NCI-H146 treated with DMSO at 0.1 percent for 48 hours (cell line): ENCODE measurements at regions not wholly inside any gene's neighbourhood (a gene's known extent, or its start where the extent isn't known, plus 50 kb on each side); places are given as distances from the start of the nearest gene placed in this dataset.

ENCODE experiments used
- DNase-seq: peaks from one replicate; lab custom pipeline; 2025; ENCODE audit not compliant: unreplicated experiment; lab: John Stamatoyannopoulos, UW

DNA sequence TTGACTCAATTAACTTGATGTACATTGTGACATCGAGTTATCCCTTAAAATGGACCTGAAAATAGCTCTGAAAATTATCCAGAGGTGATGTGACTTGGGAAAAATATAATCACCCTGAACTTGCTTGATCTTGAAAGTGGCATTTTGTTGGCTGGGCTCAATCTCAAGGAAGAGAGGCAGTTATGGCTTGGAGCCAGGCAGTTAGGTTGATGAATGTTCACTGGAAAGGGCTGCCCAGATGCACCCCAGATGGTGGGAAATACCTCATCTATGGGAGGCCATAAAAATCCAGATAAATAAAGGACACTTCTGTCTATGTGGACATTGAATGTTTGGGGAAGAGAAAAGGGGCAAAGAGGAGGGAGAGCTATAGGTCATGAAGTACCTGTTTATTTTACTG lies 55.7 kb upstream of the OR5AN1 start:
- DNase-seq: no peak

DNA sequence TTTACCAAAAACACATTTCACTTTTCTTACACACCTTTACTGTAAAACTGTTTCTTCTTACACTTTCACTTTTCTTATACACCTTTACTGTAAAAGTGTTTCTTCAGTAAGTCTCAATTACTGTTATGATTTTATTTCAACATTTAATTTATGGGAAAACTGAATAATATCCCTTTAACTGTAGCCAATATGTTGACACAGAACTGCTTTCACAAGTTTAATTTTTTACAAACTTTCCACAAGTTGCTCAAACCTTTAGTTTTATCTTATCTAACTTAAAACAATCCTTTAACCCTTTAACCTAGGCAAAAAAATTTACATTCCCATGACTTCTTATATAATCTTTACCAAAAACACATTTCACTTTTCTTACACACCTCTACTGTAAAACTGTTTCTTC lies 63.3 kb upstream of the OR5AN1 start:
- DNase-seq: no peak

DNA sequence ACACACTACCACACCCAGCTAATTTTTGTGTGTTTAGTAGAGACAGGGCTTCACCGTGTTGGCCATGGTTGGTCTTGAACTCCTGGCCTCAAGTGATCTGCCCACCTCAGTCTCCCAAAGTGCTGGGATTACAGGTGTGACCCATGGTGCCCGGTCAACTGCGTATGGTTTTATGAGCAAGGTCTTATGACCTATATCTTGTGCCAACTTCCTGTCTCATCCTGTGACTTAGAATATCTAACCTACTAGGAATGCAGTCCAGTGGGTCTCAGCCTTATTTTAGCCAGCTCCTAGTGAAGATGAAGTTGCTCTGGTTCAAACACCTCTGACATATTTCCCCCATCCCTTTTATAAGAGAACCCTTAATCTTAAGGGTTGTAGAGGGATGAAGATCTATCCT lies 66.1 kb upstream of the OR5AN1 start:
- DNase-seq: no peak

DNA sequence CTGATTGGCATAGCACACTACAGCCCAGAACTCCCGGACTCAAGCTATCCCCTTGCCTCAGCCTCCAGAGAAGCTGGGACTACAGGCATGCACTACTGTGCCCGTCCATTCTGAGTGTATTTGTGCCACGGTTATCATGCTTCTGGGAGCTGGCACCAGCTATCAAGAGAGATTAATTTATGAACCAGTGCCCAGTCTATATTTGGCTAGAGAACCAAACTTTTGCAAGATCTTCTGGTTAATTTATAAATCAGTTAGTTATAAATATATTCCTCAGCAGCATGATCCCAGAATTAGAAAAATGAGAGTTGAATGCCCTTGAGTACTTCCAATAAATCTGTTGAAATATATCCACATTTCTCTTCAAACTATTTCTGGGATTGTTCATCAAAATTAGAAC lies 67.5 kb upstream of the OR5AN1 start:
- no peak for DNase-seq

DNA sequence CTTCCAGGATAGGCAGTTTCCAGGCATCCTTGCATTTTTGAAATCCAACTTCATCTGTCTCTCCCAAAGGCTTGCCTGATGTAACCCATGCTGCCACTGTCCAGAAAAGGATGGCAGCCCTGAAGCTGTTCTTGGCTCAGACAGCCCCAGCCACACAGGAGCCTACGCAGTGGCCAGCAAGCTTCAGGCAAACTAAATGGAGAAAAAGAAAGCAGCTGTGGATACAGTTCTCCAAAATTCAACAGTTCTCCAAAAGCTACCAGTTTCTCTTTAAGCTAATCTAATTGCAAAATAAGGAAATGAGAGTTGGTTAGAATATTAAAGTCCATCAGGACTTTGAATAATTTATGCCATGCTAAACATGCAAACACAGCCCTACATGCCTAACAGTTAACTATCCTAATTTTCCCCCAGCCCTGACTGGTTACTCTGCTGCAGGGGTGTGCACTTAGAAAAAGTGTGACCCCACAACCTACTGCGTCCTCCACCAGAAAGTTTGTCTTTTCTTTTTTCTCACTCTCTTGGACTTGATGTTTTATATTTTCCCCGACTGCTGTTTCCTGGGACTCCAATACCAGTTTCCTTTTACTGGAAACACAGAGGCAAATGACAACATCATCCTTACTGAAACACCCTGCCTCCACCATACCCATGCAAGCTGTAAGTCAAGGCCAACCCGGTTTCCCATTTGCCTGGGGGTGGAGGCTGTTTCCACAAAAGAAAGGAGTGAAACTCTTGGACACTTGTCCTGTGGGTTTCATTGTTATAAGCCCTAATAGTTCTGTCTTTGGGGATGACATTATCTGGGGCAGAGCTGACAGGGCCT lies 69.1 kb upstream of the OR5AN1 start:
- no peak for DNase-seq

DNA sequence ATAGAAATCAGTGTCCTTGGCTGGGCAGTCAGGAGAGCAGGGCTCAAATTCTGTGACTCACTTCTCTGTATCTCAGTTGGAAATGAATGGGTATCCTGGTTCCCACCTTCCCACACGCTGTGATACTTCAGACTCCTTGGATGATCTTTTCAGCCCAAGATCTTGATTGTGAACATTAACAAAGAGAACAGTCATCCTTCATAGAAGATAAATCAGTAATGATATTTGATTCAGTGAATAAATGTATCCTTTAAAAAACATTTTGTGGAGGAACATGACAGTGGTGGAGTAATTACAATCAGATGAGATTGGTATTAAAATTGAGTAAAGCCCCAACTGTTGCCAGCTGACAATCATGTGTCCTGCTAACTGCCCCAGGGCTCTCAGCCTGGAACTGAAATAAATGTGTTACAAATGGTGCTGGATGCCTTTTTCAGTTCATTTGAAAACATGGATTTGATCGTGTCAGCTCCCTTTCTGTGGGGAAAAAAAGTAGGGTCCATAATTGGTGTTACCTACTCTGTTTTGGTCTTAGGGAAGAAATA lies 72.9 kb upstream of the OR5AN1 start:
- DNase-seq: no peak

DNA sequence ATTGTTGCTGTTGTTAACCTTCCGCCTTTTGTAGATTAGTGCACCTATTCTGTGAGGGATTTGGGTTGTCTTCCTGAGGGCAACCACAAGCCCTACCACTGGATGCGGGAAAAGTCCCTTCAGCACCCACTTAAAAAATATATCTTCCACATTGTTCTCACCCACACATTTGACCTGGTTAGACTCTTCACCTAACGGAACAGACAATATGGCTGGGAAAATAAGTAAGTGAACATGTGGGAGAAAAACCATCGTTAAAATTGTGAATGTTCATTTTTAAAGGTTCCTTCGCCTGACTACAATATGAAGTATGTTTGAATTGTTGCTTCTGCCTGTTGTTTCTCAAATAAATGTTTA lies 72.0 kb upstream of the MPEG1 start:
- DNase-seq: no peak

DNA sequence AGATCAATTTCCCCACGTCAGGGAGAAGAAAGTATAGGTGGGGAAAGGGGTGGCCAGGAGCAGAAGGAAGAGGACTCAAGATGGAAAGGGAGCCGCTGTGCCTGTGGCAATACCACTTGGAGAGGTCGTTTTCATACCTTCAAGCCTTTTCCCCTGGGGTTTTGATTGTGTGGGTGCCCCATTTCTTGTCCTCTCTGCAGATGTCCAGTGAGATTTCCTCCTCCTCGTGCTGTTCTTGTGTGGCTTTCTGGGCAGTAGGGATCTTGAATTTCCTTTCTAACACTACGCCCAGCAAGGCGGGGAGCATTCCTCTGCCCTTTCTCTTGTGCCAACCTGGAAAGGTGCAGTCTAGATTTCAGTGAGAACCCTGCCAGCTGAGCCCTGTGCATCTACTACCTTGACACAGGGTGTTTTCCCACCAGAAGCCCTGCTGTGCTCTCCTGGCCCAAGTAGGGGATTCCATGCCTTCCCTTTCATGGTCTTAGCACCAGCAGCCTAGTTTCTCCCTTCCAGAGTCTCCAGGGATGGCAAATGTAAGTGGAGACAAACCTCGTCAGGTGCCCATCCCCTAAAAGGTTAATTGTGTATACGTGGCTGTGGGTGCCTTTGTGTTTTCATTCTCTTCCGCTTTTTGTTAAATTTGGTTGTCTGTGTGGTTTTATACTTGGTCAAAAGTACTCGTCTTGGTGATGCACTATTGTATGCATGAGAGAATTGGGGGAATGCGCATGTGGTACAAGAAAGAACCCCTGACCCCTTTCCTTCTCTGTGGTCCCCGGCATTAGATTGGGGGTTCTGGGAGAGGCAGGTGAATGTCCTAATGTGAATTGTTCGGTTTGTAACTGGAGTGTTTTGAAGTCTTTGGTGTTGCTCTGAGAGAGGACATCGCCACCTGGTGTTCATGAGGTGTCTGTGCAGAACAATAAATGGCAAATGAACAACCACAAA lies 71.4 kb upstream of the MPEG1 start:
- peak; percentile 42 for DNase-seq

DNA sequence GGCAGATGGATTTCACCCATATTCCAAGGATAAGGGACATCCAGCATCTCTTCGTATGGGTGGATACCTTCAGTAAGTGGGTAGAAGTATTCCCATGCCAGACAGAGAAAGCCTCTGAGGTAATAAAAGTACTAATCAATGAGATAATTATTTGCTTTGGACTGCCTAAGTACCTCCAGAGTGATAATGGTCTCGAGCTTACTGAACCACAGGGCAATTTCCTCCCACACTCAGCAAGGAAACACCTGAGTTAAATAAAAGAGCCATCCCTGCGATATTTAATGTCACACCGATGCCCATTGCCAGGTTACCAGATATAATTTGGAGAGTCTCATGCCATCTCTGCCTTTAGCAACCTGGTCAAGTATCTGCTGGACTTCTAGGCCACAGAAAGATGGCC lies 70.6 kb upstream of the MPEG1 start:
- DNase-seq: no peak

DNA sequence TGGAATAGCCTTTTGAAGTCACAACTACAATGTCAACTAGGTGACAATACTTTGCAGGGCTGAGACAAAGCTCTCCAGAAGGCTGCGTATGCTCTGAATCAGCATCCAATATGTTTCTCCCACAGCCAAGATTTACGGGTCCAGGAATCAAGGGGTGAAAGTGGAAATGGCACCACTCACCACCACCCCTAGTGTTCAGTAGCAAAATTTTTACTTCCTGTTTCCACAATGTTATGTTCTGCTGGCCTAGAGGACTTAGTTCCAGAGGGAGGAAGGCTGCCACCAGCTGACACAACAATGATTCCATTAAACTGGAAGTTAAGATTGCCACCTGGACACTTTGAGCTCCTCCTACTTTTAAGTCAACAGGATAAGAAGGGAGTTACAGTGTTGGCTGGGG lies 68.5 kb upstream of the MPEG1 start:
- DNase-seq: no peak

DNA sequence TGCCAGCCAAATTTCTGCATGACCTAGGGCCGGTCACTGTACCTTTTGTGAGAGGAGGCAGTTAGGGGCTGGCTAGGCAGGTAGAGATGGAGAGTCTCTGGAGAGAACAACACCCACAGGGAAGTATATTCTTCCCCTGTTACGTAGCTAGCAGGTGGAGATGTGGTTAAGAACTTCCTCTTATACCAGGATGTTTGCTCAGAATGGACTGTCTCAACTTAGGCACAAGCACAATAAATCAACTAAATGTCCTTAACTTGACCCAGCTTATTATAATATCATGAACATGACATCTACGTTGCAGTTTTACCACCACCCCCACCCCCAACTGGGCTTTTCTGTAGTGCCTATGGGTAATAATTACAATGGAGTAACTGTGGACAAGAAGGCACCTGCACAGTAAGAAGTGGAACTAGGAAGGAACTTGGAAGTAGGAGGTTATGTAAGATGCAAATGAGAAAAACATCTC lies 60.7 kb upstream of the MPEG1 start:
- DNase-seq: no peak

DNA sequence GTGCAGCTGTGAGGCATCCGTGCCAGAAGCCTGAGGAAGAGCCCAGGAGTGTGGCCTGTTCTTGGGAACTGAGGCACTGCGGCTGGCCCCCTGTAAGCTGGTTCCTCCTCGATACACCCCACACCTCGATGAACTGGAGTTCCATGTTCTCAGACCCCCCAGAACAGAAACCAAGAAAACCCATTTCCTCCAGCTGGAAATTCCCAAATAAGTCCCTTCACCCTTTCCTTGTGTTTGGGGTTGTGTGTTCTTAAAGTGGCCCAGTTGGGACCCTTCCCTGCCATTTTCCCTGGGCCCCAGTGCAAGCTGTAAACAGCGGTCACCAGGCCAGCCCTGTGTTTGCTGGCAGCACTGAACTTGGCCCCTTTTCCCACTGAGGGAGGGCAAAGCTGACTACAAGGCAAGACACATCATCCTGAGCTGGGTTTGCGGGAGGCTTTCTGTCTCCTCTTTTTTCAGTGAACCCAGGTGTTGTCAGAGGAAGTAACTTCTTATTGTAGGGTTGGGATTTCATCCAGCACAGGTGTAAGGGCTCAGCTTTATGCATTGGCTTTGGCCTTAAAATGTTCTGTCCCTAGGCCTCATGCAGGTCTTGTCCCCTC lies 60.1 kb upstream of the MPEG1 start:
- DNase-seq: no peak

DNA sequence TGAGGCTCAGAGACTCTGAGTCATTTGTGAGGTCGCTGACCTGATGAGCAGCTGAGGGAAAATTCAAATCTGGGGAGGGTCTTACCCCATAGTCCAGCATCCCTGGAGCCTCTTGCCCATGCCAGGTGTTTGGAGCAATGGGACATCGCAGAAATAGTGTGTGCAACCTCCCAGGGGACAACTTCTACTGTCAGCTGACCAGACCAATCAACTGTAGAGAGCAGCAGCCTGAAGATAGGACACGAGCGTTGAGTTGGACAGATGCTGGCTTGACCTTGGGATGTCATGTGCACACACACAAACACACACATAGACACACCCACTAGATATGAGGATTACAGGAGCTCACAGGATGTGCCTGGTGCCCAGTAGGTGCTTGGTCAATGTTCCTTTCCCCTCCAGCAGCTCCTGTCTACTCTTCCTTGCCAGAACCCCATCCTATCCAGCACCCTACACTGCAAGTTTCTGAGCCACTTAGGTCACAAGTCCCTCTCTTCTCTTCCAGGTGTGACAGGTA lies 59.1 kb upstream of the MPEG1 start:
- DNase-seq: no peak

DNA sequence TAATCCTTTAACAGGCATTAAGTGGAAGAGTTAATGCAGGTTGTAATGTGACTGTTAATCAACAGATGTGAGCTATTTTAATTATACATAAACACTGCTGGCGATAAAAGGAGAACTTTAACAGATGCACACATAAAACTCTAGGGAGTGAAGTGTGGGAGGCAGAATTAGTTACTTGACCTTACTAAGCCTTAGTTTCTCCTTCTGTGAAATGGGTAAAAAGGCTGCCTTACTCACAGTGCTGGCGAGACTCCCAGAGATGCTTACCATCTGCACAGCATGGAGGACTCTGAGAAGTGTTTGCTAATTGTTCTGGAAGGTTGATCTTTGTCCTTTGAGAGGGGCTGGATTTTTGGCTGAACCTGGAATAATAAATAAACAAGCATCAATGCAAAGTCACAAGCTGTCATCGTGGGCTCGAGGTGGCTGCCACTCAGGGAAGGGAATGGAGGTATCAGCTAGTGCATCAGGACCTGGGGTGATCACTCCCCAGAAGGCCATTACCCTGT lies 58.6 kb upstream of the MPEG1 start:
- DNase-seq: no peak

DNA sequence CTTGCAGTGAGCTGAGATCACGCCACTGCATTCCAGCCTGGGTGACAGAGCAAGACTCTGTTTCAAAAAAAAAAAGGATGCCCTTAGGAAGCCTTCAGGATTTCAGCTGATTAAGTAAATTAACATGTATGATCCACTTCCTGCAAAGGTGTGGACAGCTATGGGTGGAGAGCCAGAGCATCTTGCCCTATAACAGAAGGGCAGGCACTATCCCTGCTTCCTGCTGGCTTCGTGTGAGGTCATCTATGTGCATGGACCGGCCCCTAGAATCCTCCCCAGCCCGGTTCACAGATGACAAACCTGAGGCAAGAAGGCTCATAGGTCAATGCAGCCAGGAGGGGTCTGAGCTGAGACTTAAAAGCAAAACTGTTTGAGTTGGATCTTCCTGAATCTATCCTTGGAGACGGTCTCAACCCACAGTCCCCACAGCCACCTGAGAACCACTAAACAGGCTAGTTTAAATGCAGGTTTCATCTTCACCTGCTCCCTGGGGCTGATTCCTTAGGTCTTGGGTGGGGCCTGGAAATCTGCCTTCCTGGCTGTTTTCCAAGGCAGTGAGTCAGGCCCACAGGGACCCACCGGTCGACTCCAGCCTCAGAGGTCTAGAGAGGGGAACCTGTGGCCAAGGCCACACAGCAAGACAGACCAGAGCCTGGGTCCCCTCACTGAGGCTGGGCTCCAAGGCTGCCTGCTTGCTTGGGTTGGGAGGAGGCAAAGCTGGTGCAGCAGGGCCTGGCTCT lies 55.2 kb upstream of the MPEG1 start:
- DNase-seq: no peak

DNA sequence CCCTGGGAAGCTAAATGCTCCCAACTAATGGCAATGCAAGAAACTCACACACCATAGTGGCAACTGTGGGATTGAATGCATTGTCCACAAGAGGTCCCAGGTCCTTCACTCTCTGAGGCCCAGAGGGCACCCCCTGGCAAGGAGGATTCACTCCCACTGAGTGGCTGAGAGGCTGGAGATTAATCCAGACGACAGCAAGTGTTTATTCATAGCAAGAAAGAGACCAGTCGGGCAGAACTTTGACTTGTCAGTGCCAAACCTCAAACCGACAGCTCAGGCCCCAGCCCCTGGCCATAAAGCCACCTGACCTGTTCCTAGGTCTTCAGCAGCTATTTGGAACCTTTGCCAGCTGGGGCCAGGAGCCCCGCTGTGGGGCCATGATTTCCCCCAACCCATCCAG lies 54.5 kb upstream of the MPEG1 start:
- no peak for DNase-seq

DNA sequence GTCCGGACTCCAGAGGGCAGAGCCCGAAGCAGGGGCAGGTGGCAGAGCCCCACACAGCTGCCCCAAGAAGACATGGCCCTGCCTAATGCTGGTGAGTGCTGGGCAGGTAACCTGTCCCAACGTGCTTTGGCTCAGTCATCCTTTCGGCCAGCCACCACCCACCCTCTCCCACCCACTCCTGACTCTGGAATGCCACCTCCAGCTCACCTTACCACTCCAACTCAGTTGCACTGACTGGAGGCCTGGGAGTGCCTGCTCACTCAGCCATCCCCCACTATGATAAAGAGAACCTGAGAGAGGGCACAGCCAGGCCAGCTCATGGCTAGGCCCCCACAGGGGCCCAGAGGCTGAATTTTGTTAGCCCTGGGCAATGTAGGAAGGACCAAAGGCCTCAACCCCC lies 53.8 kb upstream of the MPEG1 start:
- DNase-seq: no peak

DNA sequence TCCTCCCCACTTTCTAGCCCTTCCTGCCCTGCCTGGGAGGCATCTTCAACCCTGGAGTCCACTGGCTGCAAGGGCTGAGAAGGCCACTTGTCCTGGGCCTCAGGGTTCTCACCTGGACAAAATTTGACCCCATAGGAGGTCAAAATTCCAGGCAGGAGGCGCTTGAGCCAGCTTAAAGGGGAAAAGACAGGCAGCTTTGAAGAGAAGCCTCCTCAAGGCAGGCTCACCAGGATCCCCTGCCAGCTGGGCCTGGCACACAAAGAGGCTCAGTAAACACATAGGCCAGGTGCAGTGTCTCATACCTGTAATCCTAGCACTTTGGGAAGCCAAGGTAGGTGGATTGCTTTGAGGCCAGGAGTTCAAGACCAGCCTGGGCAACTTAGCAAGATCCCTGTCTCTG lies 53.0 kb upstream of the MPEG1 start:
- DNase-seq: no peak

DNA sequence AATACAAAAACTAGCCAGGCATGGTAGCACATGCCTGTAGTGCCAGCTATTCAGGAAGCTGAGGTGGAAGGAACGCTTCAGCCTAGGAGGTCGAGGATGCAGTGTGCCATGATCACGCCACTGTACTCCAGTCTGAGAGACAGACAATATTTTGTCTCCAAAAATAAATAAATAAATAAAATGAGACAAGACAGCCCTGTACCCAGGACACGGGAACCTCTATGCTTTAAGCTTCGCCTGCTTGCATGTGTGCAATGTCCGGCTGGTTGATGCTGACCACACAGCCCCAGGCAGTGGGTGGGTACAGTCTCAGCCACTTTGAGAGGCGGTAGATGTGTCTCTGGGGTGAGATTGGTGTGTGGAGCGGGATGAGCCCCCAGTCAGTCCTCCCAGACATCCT lies 52.0 kb upstream of the MPEG1 start:
- DNase-seq: no peak

DNA sequence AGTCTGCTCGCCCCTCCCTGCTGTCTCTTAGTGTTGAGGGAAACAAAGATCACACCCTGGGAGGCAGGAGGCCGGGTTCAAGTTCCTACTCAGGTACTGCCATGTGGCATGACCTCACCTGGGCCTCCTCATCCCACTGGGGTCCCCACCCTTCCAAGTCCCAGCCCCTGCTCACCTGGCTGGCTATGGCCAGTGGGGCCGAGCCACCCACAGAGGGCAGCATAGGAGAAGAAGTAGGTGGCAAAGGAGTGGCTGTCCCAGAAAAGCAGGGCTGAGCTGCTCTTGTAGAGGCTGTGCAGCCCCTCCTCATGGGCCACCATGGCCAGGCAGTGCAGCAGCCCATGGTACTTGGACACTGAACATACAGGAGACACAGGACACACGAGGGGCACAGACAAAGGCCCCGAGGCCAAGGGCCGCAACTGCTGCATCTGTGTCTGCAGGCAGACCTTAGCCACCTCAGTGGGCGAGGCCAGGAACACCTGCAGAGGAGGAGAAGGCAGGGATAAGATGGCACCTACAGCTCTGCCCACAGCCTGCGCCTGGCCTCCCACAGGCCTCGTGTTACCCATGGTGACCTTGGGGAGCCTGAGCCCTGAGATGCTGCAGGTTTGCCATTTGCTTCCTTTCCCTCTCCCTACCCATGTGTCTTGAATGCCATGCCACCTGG lies 50.6 kb upstream of the MPEG1 start:
- DNase-seq: no peak
